K562 (cell line): ENCODE measurements at regions not wholly inside any gene's neighbourhood (a gene's known extent, or its start where the extent isn't known, plus 50 kb on each side); places are given as distances from the start of the nearest gene placed in this dataset.

ENCODE experiments used
- CEBPG ChIP-seq, 3 experiments: fragments of 200-800 bp in 1 of 3; sonication (Bioruptor generic) in 1 of 3; sonication (generic) in 1 of 3; formaldehyde crosslinking in 1 of 3; IDR thresholded peaks in 2 of 3; conservative IDR thresholded peaks in 1 of 3; 2 replicates each; pipeline versions ENCODE4 v1.6.1 to v1.8.0; 2016 to 2022; ENCODE audit warnings: missing compliant biosample characterization in 2 of 3, missing genetic modification characterization in 2 of 3, mild to moderate bottlenecking in 1 of 3, missing genetic modification reagents in 1 of 3
- ELK1 ChIP-seq: sonication (generic); formaldehyde crosslinking; IDR thresholded peaks from 2 replicates; pipeline ENCODE4 v1.8.1; 2022; ENCODE audit warnings: missing genetic modification reagents
- ESRRA ChIP-seq: fragments of 450-650 bp; IDR thresholded peaks from 2 replicates; pipeline ENCODE4 v1.6.1; 2014; ENCODE audit warnings: low read depth, mild to moderate bottlenecking, moderate library complexity, borderline replicate concordance
- ESRRB ChIP-seq: fragments of 250-450 bp; sonication (Bioruptor Pico); IDR thresholded peaks from 2 replicates; pipeline ENCODE4 v1.5.0; 2020; ENCODE audit warnings: mild to moderate bottlenecking, moderate library complexity, borderline replicate concordance
- EZH2 ChIP-seq: IDR thresholded peaks from 2 replicates; pipeline ENCODE4 v1.6.1; 2012; ENCODE audit warnings: low read depth, mild to moderate bottlenecking, inconsistent platforms, low read length, borderline replicate concordance
- GMEB1 ChIP-seq: fragments of 250-450 bp; sonication (Bioruptor Pico); IDR thresholded peaks from 2 replicates; pipeline ENCODE4 v1.4.0; 2020; ENCODE audit warnings: mild to moderate bottlenecking
- HNRNPUL1 ChIP-seq: fragments of 200-400 bp; formaldehyde crosslinking; IDR thresholded peaks from 2 replicates; pipeline ENCODE4 v1.6.1; 2017; ENCODE audit warnings: low read length
- HOMEZ ChIP-seq: fragments of 250-450 bp; sonication (Bioruptor Pico); IDR thresholded peaks from 2 replicates; pipeline ENCODE4 v1.4.0; 2020; ENCODE audit warnings: mild to moderate bottlenecking, moderate library complexity
- MLLT1 ChIP-seq, 2 experiments: fragments of 450-650 bp; IDR thresholded peaks; 2 replicates each; pipeline ENCODE4 v1.6.1; 2016
- NELFE ChIP-seq: IDR thresholded peaks from 2 replicates; pipeline ENCODE4 v1.6.1; 2011; ENCODE audit warnings: mild to moderate bottlenecking; ENCODE audit not compliant: insufficient read depth, insufficient read length
- NFXL1 ChIP-seq: fragments of 450-650 bp; formaldehyde crosslinking; IDR thresholded peaks from 2 replicates; pipeline ENCODE4 v1.4.0; 2021; ENCODE audit warnings: mild to moderate bottlenecking
- PPARD ChIP-seq: fragments of 250-450 bp; sonication (Bioruptor Pico); IDR thresholded peaks from 2 replicates; pipeline ENCODE4 v1.8.0; 2022; ENCODE audit warnings: inconsistent platforms, mild to moderate bottlenecking, moderate library complexity
- RB1 ChIP-seq: fragments of 450-650 bp; IDR thresholded peaks from 2 replicates; pipeline ENCODE4 v1.6.1; 2017; ENCODE audit warnings: low read depth, mild to moderate bottlenecking
- SPI1 ChIP-seq: IDR thresholded peaks from 2 replicates; pipeline ENCODE4 v1.6.1; 2011; ENCODE audit warnings: low read depth, low read length, control low read depth, borderline replicate concordance
- SRSF1 ChIP-seq: fragments of 200-400 bp; formaldehyde crosslinking; IDR thresholded peaks from 2 replicates; pipeline ENCODE4 v1.6.1; 2017; ENCODE audit warnings: mild to moderate bottlenecking, low read depth, low read length, moderate library complexity
- SRSF9 ChIP-seq: fragments of 200-400 bp; formaldehyde crosslinking; IDR thresholded peaks from 2 replicates; pipeline ENCODE4 v1.6.1; 2017; ENCODE audit warnings: low read depth, low read length, borderline replicate concordance
- TAF7 ChIP-seq: fragments of 450-650 bp; IDR thresholded peaks from 2 replicates; pipeline ENCODE4 v1.6.1; 2016; ENCODE audit warnings: missing genetic modification characterization, missing compliant biosample characterization
- TEAD1 ChIP-seq, 2 experiments: fragments of 450-650 bp in 1 of 2; sonication (generic) in 1 of 2; formaldehyde crosslinking; IDR thresholded peaks; 2 replicates each; pipeline versions ENCODE4 v1.4.0 to v1.8.0; 2020 to 2022; ENCODE audit warnings: mild to moderate bottlenecking in 2 of 2, missing genetic modification reagents in 1 of 2
- ZBTB17 ChIP-seq: fragments of 450-650 bp; formaldehyde crosslinking; IDR thresholded peaks from 2 replicates; pipeline ENCODE4 v1.4.0; 2020; ENCODE audit warnings: mild to moderate bottlenecking
- ZNF174 ChIP-seq: fragments of 250-450 bp; sonication (Bioruptor Pico); IDR thresholded peaks from 2 replicates; pipeline ENCODE4 v1.4.0; 2020; ENCODE audit warnings: mild to moderate bottlenecking
- ZNF23 ChIP-seq: fragments of 250-450 bp; sonication (Bioruptor Pico); IDR thresholded peaks from 2 replicates; pipeline ENCODE4 v1.4.0; 2020; ENCODE audit warnings: mild to moderate bottlenecking
- ZNF274 ChIP-seq: IDR thresholded peaks from 2 replicates; pipeline ENCODE4 v1.6.1; 2011; ENCODE audit warnings: low read depth, mild to moderate bottlenecking, low read length, moderate library complexity, borderline replicate concordance
- ZNF354B ChIP-seq: fragments of 250-450 bp; sonication (Bioruptor Pico); IDR thresholded peaks from 2 replicates; pipeline ENCODE4 v1.4.0; 2020
- ZNF584 ChIP-seq: fragments of 200-800 bp; sonication (Bioruptor generic); IDR thresholded peaks from 2 replicates; pipeline ENCODE4 v1.6.1; 2016; ENCODE audit warnings: low read depth, mild to moderate bottlenecking, missing genetic modification characterization, missing compliant biosample characterization

GRCh38 chr9:33703430-33704102 is 91.8 kb upstream of the PRSS3 start (continued):
- TF ChIP-seq GMEB1 (CRISPR knock-in tag) = peak; percentile 33; the same call in 1 of the 2 replicates
- TF ChIP-seq TEAD1 (CRISPR knock-in tag; IDR thresholded peaks at IDR 0.05) = peak in 1 of 2 experiments; percentile 61; a peak in 1 of 4 replicates
- TF ChIP-seq SRSF1 = no peak
- no peak for TF ChIP-seq ELK1
- no peak for TF ChIP-seq EZH2
- TF ChIP-seq ZNF354B (CRISPR knock-in tag) = no peak
- TF ChIP-seq SPI1 = no peak
- TF ChIP-seq CEBPG (CRISPR knock-in tag; IDR thresholded peaks at IDR 0.05) = 0 out of 2 replicates have a peak, but pooled peaks have one; percentile 22
- peak in 1 of 2 experiments; percentile 68; a peak in 2 of 4 replicates for TF ChIP-seq CEBPG (tag; conservative IDR thresholded peaks at IDR 0.05 in 1 of 2, IDR thresholded peaks at IDR 0.05 in 1 of 2)
- no peak for TF ChIP-seq TAF7 (tag)
- peak; percentile 99 for TF ChIP-seq ZNF584 (CRISPR knock-in tag)
- TF ChIP-seq NFXL1 = peak; percentile 87
- no peak for TF ChIP-seq PPARD (CRISPR knock-in tag)
- no peak for TF ChIP-seq ESRRB (CRISPR knock-in tag)
- TF ChIP-seq HOMEZ (CRISPR knock-in tag) = no peak
- no peak for TF ChIP-seq SRSF9
- no peak for TF ChIP-seq ESRRA
- no peak for TF ChIP-seq RB1
- TF ChIP-seq MLLT1 (IDR thresholded peaks at IDR 0.05) = no peak
- no peak for TF ChIP-seq NELFE
- no peak for TF ChIP-seq HNRNPUL1
- TF ChIP-seq ZNF23 (CRISPR knock-in tag) = no peak
- TF ChIP-seq ZNF274 = no peak
- peak; percentile 68; the same call in 1 of the 2 replicates for TF ChIP-seq ZBTB17 (CRISPR knock-in tag)
- TF ChIP-seq ZNF174 = no peak
